IPS DF 6.9 (cell line): ENCODE measurements at regions not wholly inside any gene's neighbourhood (a gene's known extent, or its start where the extent isn't known, plus 50 kb on each side); places are given as distances from the start of the nearest gene placed in this dataset.
"Not testable (repeated sequence)": the region's sequence is repeated elsewhere in the genome, so short reads cannot be mapped to it uniquely, and the experiment has no call there.

Source experiments
- DNase-seq: peaks from one replicate; pipeline ENCODE4 v3.0.0-alpha.2; 2013; ENCODE audit warnings: low read depth, low spot score
- H3K27ac ChIP-seq: one replicate; pipeline ENCODE4 v1.5.1; 2013; ENCODE audit warnings: low read length, control low read depth
- H3K27me3 ChIP-seq: 2 replicates; pipeline ENCODE4 v1.6.1; 2013; ENCODE audit warnings: mild to moderate bottlenecking, low read length; ENCODE audit not compliant: control insufficient read depth, insufficient read depth
- H3K36me3 ChIP-seq: 2 replicates; pipeline ENCODE4 v1.6.1; 2013; ENCODE audit warnings: low read length; ENCODE audit not compliant: control insufficient read depth, insufficient read depth
- H3K4me1 ChIP-seq: 2 replicates; pipeline ENCODE4 v1.6.1; 2013; ENCODE audit warnings: low read length; ENCODE audit not compliant: control insufficient read depth, insufficient read depth
- H3K4me3 ChIP-seq: 2 replicates; pipeline ENCODE4 v1.5.1; 2013; ENCODE audit warnings: mild to moderate bottlenecking, low read length
- H3K9me3 ChIP-seq: 2 replicates; pipeline ENCODE4 v1.6.1; 2013; ENCODE audit warnings: low read length, inconsistent platforms; ENCODE audit not compliant: control insufficient read depth, insufficient read depth
- WGBS: extraction: QIAGEN DNeasy Blood & Tissue Kit; methylation state at CpG from one replicate; pipeline ENCODE4 v1.1.7; 2013; ENCODE audit warnings: mixed read lengths, missing lambda C conversion rate; ENCODE audit not compliant: insufficient read length, insufficient coverage; 5-methylcytosine and 5-hydroxymethylcytosine counted together

- H3K36me3 ChIP-seq, DNase-seq, H3K27ac ChIP-seq, H3K27me3 ChIP-seq, H3K4me1 ChIP-seq, H3K9me3 ChIP-seq, H3K4me3 ChIP-seq: not testable (repeated sequence)
- no CpG with 5 or more reads among the region's 15 CpGs for WGBS
Observed at GRCh38 chr21:5067326-5068048, 5453.9 kb upstream of the TPTE start.

GRCh38 chr21:5068649-5069048, 5452.7 kb upstream of the TPTE start:
- H3K27ac ChIP-seq, H3K9me3 ChIP-seq, H3K4me1 ChIP-seq, DNase-seq, H3K27me3 ChIP-seq, H3K4me3 ChIP-seq, H3K36me3 ChIP-seq: not testable (repeated sequence)
- no CpG with 5 or more reads among the region's 5 CpGs for WGBS

GRCh38 chr21:5071180-5071579, 5450.2 kb upstream of the TPTE start:
- not testable (repeated sequence) for H3K36me3 ChIP-seq, H3K4me1 ChIP-seq, H3K27ac ChIP-seq, H3K4me3 ChIP-seq, H3K27me3 ChIP-seq, H3K9me3 ChIP-seq, DNase-seq
- no CpG with 5 or more reads among the region's 2 CpGs for WGBS

GRCh38 chr21:5076854-5077253, 5444.5 kb upstream of the TPTE start:
- H3K9me3 ChIP-seq, H3K4me1 ChIP-seq: not testable (repeated sequence)
- no CpG with 5 or more reads among the region's 7 CpGs for WGBS

DNA sequence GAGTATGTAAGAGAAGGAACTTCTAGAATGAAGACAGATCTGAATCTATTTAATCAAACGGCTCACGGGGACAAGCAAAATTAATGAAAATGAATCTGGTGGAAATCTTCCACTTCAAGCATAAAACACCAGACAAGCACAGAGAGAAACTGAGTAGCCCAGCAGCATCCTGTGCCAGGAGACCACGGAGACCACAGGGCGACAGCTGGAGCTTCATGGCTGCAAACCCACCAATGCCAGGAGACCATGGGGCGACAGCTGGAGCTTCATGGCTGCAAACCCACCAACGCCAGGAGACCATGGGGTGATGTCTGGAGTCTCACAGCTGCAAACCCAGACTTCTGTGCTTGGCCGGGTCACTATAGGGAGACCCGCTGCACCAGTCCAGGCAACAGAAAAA, 5442.0 kb upstream of the TPTE start:
- not testable (repeated sequence) for H3K27ac ChIP-seq, H3K36me3 ChIP-seq, H3K4me1 ChIP-seq, H3K27me3 ChIP-seq, H3K9me3 ChIP-seq, H3K4me3 ChIP-seq, DNase-seq
- no CpG with 5 or more reads among the region's 8 CpGs for WGBS

More at GRCh38 chr21:5076854-5077253, 5444.5 kb upstream of the TPTE start:
- DNase-seq, H3K4me3 ChIP-seq, H3K27me3 ChIP-seq, H3K36me3 ChIP-seq, H3K27ac ChIP-seq: not testable (repeated sequence)

- WGBS: no CpG with 5 or more reads among the region's 5 CpGs
- not testable (repeated sequence) for DNase-seq, H3K36me3 ChIP-seq, H3K27me3 ChIP-seq, H3K27ac ChIP-seq, H3K4me3 ChIP-seq, H3K4me1 ChIP-seq, H3K9me3 ChIP-seq
Observed at GRCh38 chr21:5080015-5080414, 5441.4 kb upstream of the TPTE start.

- WGBS: no CpG with 5 or more reads among the region's 8 CpGs
- not testable (repeated sequence) for DNase-seq, H3K9me3 ChIP-seq, H3K27me3 ChIP-seq, H3K4me1 ChIP-seq, H3K27ac ChIP-seq, H3K36me3 ChIP-seq, H3K4me3 ChIP-seq
Observed at GRCh38 chr21:5084246-5084645, 5437.1 kb upstream of the TPTE start.

GRCh38 chr21:5085456-5085855, 5435.9 kb upstream of the TPTE start:
- no CpG with 5 or more reads among the region's 13 CpGs for WGBS
- not testable (repeated sequence) for H3K4me1 ChIP-seq, H3K27me3 ChIP-seq

GRCh38 chr21:5086416-5086815, 5435.0 kb upstream of the TPTE start:
- H3K4me3 ChIP-seq, H3K27ac ChIP-seq, DNase-seq, H3K4me1 ChIP-seq, H3K27me3 ChIP-seq, H3K9me3 ChIP-seq, H3K36me3 ChIP-seq: not testable (repeated sequence)
- WGBS: no CpG with 5 or more reads among the region's 17 CpGs

More at GRCh38 chr21:5085456-5085855, 5435.9 kb upstream of the TPTE start:
- not testable (repeated sequence) for H3K4me3 ChIP-seq, H3K27ac ChIP-seq, H3K9me3 ChIP-seq, H3K36me3 ChIP-seq, DNase-seq

- not testable (repeated sequence) for H3K27me3 ChIP-seq, H3K4me3 ChIP-seq, H3K36me3 ChIP-seq, H3K4me1 ChIP-seq, DNase-seq, H3K9me3 ChIP-seq, H3K27ac ChIP-seq
- no CpG with 5 or more reads among the region's 20 CpGs for WGBS
Observed at GRCh38 chr21:5088820-5089219, 5432.6 kb upstream of the TPTE start.

GRCh38 chr21:5089399-5090089, 5431.8 kb upstream of the TPTE start:
- H3K9me3 ChIP-seq, H3K4me3 ChIP-seq, H3K4me1 ChIP-seq, DNase-seq, H3K27ac ChIP-seq, H3K36me3 ChIP-seq, H3K27me3 ChIP-seq: not testable (repeated sequence)
- WGBS: no CpG with 5 or more reads among the region's 15 CpGs
